ENCODE measurements at regions not wholly inside any gene's neighbourhood (a gene's known extent, or its start where the extent isn't known, plus 50 kb on each side); places are given as distances from the start of the nearest gene placed in this dataset.

DNA sequence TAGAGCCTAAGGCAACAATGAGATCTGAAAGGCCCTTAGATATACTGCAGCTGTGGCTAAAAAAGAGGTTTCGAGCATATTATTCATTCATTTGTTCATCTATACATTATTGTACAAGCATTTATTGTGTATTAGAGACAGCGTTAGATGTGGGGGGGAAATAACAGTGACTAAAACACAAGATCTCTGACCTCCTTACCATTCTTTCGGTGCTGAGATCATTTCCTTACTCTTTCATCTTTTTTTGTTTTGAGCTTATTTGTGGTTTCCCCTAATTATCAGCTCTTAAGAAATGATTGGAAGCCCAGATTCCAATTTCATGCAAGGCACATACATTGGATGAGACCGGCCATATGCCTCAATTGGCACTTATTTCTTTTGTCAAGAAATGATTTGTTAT lies 113.2 kb downstream of the SEC61B start:
- DNase-seq, result no peak

DNA sequence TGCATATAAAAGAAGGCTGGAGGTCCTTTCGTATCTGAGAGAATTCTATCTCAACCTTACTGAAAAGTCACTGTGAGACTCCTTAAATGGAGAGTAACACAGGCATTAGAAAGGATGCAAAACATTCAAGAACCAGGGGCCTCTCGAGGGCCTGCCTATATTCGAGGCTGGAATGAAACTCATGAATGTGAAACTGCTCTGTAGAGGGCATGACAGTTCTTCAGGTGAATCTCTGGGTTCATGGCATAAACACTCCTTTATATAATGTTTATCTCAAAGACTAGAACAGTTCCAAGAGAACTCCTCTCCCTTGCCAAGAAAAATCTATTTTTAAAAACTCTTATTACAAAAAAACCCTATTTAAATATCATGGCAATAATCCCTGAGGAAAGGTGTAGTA lies 113.9 kb downstream of the SEC61B start:
- DNase-seq, result no peak

DNA sequence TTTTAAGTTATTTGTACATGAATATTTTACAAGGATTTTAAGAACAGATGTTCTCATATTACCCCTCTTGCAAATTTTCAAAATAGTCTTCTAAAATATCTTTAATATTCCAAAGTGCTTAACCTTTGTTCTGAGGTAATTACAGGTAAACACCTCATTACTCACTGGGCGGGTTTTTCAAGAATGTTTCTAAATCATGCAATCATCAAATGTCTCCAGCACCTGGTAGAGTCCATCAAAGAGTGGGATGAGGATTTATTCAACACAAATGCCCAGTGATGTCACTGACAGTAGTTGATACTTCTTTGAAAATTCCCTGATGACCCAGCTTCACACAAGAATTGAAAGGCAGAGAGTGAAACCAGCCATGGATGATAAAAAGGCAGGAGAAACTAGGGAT lies 114.4 kb downstream of the SEC61B start:
- no peak for DNase-seq

DNA sequence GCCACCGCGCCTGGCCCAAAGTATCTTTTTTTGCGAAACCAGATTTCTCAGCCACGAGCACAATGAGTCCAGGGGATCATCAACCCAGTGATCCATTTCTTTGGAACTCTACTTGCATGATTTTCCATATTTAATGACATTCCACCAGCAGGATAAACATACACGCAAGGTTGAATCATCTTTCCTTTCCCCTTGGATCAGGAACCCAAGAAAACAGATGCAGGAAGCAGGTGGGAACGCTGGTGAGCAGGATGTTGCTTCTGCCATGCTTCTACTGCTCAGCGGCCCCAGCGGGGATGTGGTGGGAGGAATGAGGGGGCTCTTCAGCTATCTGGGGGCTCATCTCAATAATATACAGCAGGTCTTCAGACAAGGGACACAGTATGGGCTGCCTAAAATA lies 118.2 kb downstream of the SEC61B start:
- no peak for DNase-seq

DNA sequence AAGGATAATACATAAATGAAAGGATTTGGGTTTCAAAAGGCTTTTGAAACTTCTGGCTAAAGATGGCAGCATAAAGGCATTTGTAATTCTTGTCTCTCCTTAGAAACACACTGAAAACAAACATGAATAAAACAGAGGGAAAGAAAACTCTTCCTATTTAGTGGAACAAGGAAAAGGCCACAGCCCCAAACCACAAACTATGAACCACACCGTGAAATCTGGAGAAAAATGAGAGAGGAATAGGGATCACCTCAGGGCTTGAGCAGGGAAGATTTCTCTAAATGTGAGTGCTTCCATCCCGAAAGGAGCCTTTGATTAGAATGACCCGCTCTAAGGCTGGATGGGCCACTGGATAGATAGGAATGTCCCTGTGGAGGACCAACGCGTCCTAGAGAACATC lies 119.6 kb downstream of the SEC61B start:
- DNase-seq, result no peak

DNA sequence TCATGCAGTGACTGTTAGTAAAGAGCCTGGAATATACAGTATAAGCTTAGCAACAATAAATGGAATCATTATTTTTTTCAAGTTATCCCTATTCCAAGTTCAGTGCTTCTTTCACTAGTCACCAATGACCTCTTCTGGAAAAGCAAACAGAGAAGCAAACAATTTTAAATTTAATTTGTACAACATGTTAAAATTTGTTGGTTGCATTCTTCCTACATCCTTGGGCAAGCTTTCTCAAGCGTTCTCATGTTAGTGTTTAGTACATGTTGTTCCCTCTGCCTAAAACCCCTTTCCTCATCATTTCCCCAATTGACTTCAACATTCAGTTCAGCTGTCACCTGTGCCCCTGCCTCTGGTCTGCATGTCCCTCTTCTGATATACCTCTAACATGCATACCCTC lies 123.4 kb downstream of the SEC61B start:
- DNase-seq, result no peak

DNA sequence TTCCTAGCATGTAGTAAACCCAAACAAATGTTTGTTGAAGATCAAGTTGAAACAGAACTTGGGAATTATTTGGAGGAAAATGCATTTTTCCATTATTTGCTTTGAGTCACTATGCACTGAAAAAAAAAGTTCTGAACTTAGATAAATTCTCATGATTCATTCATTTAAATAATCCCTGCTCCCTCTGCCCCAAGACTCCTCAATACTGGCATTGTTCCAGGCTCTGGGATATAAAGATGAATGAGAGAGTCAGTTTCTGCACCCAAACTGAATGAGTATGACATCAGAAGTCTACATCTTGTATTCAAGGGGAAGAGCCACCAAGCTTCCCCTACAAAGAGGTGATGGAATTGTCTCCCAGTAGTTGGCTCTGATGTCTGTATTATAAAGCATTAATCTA lies 123.9 kb downstream of the SEC61B start:
- DNase-seq, result no peak

DNA sequence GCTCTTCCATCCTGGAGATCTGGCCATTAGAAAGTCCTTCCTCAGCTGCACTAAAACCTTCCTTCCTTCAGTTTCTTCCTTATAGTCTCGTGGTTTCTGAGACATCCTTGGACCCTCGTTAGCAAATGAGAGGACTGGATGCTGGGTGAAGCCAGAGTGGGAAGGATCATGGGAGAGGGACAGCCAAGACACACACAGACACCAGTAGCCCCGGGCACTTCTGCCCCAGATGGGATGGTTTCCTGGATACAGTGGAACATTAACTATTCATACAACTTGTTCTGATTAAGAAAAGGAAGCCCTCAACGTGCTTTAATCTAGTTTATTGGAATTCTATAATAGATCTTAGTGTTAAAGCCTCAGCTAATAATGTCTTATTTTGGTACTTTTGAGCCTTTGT lies 125.5 kb downstream of the SEC61B start:
- DNase-seq, result no peak

DNA sequence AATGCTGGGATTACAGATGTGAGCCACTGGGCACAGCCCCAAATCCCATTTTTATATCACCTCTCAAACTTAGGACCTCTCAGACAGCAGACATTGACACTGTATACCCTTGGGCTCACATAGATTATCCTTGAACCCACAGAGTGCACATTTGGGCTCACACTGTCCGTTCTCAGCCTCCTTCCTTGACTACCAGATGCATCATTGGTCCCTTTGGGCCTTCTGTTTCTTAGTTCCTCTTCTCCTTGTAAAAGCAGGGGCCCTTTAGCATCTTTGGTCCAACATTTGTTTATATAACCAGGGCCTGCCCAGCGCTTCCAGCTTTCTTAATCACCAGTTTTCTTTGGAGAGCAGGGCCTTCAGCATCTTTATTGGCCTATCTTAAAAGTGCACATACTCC lies 126.2 kb downstream of the SEC61B start:
- DNase-seq, result no peak

DNA sequence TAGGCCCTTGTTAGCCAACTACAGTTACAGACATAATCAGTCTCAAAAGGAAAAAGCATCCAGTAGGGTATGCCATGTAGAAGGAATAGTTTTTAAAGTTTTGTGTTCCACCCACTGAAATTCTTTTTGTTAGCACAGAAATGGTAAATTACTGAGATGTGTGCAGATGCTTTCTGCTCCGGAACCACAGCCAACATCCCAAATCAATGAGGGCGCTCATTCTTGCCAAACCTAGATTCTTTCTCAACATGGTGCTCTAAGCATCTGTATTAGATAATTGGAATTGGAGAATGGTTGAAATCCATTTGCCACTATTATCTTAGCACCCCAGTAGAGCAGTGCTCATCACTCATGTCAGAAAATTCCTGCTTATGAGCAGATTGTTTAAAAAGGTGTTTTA lies 127.8 kb downstream of the SEC61B start:
- no peak for DNase-seq

DNA sequence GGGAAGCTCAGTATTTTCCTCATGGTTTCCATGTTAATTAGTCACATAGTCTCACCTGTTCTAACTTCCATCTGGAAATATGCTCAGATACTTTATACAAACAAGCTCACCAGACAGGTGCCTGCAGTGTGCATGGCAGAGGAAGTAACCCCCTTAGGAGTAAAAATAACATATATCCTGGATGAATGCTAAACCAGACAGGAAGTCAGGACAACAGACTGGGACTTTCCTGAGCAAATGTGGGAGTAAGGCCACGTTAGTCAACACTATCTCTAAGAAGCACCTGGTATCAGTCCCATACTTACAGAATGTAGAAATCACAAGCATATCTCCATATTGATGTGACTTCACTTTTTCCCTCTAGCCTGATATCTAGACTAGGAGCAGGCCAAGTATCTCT lies 128.4 kb downstream of the SEC61B start:
- no peak for DNase-seq

DNA sequence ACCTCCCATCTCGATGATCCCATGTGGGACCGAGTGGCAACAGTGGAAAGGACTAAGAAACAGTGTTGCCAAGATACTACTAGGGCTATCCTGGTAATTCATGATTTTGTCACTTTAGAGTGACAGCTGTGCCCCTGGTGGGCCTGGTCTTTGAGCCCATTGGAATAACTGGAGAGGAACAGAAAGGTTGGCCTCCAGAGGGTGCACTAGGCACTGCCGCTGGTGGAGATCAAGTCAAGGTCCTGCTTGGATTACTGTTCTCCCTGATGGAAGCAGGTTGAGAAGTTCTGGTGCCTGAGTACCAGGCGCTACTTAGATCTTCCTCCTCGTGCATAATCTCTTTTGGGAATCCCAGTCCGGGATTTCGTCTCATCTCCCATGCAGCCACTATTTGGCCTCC lies 129.6 kb downstream of the SEC61B start:
- DNase-seq, result no peak

DNA sequence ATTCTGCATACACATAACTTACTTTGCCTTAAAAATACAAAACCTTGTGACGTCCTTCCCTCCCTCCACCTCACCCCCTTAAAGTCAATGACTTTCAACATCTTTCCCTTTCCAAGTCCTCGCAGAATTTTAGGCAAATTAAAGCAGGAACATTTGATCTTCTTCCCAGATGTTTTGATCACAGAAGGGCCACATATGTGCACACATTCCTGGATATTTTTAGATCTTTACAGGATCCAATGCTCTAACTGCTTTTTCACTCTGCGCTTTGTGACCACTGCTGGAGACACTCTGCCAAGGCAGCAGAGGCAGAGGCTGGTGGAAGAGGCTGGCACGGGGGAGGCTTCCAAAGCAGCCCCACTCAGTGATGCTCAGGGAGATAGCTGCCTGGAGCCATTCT lies 130.7 kb downstream of the SEC61B start:
- no peak for DNase-seq

DNA sequence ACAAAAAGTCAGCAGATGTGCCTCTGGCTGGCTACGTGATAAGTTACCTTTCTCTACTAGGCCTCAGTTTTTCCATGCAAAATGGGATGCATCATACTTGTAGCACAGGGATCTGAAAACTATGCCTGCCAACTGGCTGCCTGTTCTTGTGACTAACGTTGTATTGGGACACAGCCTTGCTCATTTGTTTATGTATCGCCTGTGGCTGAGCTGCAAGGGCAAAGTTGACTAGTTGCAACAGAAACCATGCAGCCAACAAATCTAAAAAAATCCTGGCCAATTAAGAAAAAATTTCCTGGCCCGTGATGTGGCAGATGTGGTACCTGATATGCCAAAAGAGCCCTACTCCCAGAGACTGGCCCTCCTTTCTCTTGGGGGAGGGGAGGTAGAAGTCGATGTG lies 131.3 kb downstream of the SEC61B start:
- DNase-seq, result no peak

DNA sequence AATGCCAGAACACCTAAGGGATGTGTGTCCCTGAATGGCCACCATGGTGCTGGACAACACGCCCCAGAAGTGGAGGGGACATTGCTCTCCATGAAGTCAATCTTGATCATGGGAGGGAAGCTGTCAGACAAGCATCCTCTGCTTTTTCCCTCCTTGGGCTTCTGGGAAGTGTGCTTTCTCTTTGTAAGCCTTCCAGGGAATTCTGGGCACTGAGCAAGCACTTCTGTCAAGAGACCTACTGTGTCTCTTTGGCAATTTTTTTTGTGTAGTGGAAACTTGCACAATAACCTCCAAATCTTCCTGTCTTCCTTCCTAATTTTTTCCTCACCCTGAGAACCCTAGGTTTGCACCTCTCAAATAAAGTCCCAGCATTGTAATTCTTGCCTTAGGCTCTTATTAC lies 132.0 kb downstream of the SEC61B start:
- DNase-seq, result no peak

DNA sequence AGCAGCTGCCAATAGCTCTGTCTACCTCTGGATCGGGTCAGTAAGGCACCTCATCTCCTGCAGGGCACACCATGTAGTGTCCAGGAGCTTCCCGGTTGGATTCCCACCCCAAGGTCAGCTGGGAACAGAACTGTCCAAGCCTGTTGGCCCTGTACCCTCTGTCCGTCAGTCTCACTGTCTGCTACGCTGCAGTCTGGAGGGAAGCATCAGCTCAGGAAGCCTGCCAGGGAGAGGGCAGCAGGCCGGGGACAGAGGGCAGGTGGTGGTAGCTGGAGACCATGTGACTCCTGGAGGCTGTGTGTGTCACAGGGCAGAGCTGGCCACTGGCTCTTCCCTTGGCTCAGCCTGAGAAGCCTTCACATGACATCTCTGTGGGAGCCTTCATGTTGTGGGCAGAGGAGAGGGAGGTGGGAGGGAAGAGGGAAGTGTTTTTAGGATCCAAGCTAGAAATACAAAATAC lies 134.5 kb downstream of the SEC61B start:
- no peak for DNase-seq

DNA sequence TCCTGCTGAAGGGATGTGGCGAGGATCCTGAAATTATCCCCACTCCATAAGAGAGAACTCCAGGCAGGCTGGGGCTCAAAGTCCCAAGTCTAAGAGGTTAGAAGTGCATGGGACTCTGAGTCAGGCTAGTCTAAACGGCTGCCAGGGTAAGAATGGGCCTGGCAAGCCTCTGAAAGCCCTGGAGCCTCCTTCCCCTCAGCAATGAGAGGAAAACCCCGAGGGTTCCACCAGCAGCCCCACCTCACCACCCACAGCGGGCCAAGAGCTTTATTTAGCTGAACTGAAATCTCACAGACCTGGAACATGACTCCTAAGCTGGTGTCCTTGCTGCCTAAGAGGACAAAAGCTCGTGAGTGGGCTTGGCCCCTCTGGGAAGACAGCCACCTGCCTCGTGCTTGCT lies 135.5 kb downstream of the SEC61B start:
- DNase-seq, result no peak

DNA sequence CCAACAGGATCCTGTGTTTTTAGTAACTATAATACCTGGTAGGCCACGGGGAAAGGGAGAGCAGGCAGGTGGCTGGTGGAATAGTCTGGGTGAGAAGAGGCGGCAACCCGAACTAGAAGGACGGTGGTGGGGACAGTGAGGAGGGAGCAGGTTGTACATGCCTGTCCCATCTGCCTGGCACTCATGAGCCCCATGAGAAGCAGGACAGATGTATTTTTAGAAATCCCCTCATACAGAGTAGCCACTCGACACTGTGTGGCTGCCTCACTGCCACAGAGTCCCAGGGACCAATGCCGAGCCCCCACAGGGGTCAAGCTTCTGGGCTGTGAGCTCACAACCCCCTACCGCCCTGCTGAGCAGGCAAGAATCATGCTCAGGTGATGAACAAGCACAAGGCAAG lies 136.6 kb downstream of the SEC61B start:
- no peak for DNase-seq

DNA sequence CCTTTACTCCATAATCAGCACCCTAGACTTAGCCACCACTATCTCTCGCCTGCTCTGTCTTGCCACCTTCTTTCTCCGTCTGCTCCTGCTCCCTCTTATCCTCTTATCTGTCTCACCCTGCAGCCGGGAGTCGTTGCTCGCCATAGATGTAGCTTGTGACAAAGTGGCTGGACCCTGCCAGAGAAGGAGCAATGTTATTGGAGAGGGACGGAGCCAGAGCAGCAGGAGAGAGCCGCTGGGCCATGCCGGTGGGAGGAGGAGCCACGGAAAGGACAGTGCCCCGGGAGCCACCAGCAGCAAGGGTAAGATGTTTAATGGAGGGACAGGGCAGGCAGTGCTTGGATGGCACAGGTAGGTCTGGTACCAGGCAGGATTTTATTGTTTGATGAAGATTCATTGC lies 137.3 kb downstream of the SEC61B start:
- no peak for DNase-seq

DNA sequence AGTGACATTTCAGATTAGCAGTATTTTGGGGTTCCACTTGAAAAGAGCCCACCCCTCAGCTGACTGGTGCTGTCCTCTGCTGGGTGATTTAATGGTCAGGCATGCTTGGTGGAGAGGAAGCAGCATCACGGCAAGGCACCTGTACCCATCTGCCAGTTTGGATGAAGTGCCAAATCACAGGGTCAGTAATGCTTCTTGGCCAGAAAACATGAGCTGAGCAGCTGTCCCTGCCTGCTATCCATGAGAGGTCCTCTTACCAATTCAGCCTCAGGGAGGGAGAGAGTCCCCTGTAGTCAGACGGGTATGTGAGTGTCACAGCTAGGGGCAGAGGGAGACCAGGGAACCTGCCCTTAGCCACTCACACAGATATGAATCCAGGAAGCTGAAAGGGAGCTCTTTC lies 137.9 kb downstream of the SEC61B start:
- no peak for DNase-seq

DNA sequence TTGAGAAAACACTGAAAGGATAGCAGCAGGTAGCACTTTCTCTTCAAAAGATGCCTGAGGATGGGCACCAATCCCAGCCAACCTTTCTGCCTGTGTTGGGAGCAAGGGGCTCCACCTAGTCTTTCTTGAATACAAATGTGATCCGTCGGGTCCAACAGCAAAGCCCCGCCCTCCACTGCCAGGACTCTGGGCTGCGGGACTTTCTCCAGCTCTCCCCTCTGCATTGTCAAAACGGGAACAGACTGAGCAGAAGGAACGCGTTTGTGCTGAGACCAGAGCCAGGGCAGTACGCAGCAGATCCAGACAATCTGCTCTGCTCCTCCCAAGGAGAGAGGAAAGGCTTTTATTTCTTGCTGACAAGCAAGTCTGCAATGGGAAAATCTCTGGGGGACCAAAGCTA lies 139.7 kb downstream of the SEC61B start:
- DNase-seq, result no peak

DNA sequence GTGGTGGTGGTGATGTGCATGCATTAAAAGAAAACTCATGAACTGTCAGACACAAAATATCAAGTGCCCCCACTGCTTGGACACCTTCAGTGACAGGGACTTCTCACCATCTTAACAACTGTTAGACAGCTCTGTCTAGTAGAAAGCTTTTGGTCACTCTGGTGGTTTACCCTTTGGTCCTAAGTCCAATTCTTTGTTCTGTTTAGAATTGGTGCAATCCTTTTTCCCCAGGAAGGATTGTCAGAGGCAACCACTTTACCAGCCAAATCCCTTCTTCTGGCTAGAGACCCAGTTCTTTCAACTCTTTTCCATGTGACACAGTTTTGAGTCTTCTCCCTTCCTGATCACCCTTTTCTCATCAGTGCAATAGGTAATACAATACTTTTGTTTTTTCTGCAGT lies 140.2 kb downstream of the SEC61B start:
- no peak for DNase-seq

DNA sequence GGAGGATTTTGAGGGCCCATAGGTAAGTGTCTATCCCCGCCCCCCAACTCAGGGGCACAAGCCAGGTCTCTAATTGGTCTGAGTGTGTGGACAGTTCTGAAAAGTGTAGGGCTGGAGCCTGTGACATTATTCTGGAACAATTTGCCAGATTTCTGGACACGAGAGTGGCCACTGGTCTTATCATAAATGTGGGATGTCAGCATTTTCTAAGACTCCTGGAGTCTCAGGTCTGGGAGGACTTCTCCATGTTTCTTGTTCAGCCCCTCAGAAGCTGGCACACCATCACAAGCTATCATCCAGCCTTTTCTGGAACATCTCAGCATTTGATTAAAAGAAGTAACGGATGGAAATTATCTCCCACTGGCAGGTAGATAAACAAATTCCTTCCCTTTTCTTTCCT lies 141.4 kb downstream of the SEC61B start:
- DNase-seq, result no peak

DNA sequence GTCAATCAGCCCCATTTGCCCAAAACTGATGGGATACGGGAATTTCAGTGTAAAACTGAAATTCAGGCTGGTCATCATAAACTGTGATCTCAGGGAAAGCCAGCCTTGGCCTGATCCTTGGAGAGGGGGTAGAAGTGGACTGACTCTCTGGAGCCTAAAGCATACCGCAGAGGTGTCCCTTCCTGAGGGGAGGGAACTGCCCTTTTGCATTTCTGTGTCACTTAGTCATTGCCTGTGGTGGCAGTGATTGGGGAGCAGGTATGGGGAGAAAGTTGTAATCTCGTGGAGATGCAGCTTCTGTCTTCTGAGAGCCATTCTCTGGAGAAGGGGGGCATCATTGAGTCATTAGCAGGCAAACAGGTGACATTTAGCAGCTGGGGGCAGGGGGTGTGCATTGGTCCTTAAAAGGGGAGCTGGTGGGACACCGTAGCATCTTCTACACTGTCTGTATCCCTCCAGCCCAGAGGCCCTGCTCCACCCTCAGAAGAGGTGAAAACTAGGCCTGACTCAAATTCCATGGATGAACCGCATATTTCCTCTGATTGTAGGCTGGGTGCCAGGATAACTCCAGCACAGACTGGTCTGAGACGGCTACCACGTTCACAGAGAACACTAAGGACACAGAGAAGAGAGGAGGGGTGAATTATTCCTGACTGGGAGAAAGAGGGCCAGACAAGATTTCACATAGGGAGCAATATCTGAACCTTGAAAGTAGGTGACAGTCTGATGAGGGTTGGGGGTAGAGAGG lies 143.3 kb downstream of the SEC61B start:
- DNase-seq, result no peak

DNA sequence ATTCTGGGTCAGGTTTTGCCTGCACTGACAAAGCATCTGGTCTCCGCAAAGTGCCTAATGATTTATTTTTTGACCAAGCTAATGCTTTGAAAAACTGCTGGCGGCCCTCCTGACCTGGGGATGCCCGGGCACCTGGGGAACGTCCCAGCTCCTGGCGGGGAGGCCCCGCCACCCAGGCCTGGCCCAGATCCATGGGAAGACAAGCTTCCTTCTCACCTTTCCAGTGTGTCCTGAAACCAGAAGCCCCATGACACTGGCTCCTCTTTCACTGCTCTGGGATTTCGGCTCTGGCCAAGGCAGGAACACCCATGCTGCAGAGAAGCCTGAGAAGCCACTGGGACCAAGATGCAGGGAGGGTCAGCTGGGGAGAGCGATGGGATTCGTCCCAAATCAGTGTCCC lies 144.1 kb downstream of the SEC61B start:
- no peak for DNase-seq

DNA sequence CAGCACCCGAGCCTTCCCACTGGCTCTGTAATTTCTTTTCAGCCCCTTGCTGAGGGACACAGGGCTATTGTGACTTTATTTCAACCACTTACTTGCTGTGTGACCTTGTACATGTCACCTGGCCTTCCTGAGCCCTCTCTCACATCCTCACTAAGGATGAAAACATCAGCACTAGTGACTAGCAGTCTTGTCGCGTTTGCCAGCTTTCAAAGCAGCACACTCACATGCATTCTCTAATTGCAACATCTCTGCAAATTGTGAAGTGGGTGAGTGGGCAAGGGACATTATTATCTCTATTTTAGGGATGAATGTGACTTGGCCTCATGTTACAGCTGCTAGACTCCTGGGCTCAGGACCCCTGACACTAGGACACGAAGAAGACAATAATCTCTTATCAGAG lies 144.5 kb downstream of the SEC61B start:
- DNase-seq, result no peak
